ENCODE measurements at regions not wholly inside any gene's neighbourhood (a gene's known extent, or its start where the extent isn't known, plus 50 kb on each side); places are given as distances from the start of the nearest gene placed in this dataset.
A peak's percentile ranks its signal among the peaks of the same experiment; 100 is the strongest.
"Not testable (repeated sequence)": the region's sequence is repeated elsewhere in the genome, so short reads cannot be mapped to it uniquely, and the experiment has no call there.

DNA sequence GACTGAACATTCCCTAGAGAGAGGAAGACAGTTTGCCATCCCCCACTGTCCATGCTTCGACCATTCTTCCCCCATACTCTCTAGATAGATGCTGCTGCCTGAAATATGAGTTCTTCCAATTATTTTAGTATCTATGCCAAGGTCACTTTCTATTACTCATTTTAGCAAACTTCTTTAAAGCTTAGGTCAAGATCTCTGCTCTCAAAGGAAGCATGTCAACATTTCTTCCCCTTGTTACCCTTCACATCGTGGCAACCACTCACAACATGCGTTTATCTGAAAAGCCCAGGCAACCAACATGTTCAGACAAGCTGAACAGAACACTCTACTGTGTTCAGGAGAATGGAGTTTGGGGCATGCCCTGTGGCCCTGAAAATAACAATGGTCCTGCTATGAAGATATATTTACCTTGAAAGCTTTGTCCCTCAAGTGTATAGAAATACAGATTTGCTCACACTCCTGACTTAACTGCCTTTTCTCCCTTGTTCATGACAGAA lies 138.4 kb upstream of the KIF2A start:
- DNase-seq (ENCODE audit: low spot score) = no peak

- DNase-seq (ENCODE audit: low spot score) = no peak
Observed at GRCh38 chr5:62168506-62169281, 137.3 kb upstream of the KIF2A start.

- DNase-seq (ENCODE audit: low spot score) = no peak
Observed at GRCh38 chr5:62178258-62178657, 127.7 kb upstream of the KIF2A start.

GRCh38 chr5:62182802-62183201 lies 123.2 kb upstream of the KIF2A start:
- no peak for DNase-seq (ENCODE audit: low spot score)

- DNase-seq (ENCODE audit: low spot score) = no peak
Observed at GRCh38 chr5:62183727-62184126, 122.3 kb upstream of the KIF2A start.

- DNase-seq (ENCODE audit: low spot score) = no peak
Observed at GRCh38 chr5:62184444-62184843, 121.6 kb upstream of the KIF2A start.

- no peak for DNase-seq (ENCODE audit: low spot score)
Observed at GRCh38 chr5:62190173-62190572, 115.8 kb upstream of the KIF2A start.

GRCh38 chr5:62190931-62191330 lies 115.1 kb upstream of the KIF2A start:
- no peak for DNase-seq (ENCODE audit: low spot score)

DNA sequence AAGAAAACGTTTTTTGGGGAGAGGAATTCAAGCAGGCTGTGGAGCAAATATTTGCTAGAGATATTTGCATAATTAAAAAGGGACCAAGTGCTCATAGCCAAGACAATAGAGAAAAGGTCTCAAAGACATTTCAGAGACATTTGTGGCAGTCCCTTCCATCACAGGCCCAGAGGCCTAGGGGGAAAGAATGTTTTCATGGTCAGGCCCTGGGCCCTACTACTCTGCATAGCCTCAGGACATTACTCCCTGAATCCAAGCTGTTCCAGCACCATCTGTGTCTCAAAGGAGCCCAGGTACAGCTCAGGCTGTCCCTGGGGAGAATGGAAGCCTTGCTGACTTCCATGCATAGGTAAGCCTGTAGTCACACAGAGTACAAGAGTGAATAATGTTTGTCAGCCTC lies 113.0 kb upstream of the KIF2A start:
- DNase-seq (ENCODE audit: low spot score) = no peak

DNA sequence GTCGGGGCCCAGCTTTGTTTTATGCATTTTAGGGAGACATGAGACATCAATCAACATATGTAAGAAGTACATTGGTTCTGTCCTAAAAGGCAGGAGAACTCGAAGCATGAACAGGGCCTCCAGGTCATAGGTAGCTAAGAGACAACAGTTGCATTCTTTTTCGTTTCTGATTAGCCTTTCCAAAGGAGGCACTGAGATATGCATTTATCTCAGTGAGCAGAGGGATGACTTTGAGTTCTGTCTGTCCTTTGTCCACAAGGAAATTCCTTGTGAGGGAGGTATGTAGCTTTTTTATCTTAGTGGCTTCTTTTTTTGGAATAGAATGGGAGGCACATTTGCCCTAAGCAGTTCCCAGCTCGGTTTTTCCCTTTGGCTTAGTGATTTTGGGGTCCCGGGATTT lies 109.5 kb upstream of the KIF2A start:
- DNase-seq (ENCODE audit: low spot score) = not testable (repeated sequence)

GRCh38 chr5:62197697-62198096 lies 108.3 kb upstream of the KIF2A start:
- no peak for DNase-seq (ENCODE audit: low spot score)

DNA sequence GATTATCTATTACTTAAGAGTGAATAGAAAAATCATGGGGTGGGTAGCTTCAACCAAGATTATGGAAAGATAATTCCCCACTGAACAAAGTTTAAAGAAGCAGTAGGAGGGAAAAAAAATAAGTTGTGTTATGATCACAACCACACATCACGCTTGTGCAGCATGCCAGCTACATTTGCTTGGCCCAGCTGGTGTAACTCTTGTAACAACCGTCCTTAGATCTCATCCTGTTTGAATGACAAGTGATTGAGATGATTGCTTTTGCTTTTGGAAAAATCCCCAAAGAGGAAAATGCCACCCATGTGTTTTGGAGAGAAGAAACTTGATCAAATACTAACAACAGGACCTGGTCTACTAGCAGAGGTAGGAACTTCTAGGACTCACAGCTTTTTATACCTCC lies 107.6 kb upstream of the KIF2A start:
- no peak for DNase-seq (ENCODE audit: low spot score)

GRCh38 chr5:62199792-62200716 lies 106.0 kb upstream of the KIF2A start:
- no peak for DNase-seq (ENCODE audit: low spot score)

DNA sequence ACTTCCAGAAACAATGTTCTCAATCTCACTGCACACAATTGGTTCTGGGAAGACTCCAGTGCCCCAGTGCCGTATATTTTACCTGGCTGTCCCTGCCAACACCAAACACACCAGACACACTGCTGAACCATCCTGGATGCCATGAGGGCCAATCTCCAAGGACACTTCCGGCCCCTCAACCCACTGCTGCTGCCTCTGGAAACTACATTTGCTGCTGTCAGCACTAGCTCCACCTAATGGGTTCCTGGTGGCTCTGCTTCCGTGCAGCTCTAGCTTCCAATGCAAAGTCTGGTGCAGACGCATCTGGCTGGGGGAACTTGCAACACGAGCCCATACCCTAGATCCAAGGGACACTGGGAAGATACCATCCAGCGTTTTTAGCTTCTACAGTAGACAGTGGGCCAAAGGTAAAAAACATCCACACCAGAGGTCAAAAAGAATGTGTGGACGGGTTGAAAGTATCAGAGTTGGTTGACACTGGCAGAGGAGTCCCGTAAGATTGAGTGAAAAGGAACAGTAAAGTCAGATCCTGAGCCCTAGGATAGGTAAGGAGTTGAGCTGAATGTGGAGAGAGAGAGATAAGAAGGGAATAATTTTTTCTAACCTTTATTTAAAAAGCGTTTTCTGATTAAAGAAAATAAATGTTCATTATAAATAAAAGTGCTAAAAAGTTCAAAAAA lies 99.7 kb upstream of the KIF2A start:
- peak; percentile 61 for DNase-seq (ENCODE audit: low spot score)

GRCh38 chr5:62208218-62208852 lies 97.7 kb upstream of the KIF2A start:
- DNase-seq (ENCODE audit: low spot score) = peak; percentile 24

GRCh38 chr5:62211405-62211804 lies 94.6 kb upstream of the KIF2A start:
- DNase-seq (ENCODE audit: low spot score) = no peak

DNA sequence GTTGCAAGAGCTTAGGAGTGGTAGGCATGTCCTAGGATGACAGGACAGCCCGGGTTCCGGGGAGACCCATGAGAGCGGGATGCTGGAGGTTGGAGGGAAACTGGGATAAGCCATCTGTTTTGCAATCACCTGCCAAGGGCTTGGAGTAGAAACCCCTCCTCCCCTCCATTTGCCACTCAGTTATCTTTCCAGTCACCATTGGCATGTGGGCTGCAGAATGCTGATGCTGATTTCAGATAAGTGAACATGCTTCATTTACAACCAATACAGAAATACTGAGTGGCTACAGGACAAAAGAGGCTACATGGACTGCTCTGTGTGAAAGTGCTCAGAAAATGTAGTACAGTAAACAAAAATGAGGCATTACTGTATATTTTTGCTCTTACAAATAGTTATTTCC lies 93.4 kb upstream of the KIF2A start:
- DNase-seq (ENCODE audit: low spot score) = no peak

DNA sequence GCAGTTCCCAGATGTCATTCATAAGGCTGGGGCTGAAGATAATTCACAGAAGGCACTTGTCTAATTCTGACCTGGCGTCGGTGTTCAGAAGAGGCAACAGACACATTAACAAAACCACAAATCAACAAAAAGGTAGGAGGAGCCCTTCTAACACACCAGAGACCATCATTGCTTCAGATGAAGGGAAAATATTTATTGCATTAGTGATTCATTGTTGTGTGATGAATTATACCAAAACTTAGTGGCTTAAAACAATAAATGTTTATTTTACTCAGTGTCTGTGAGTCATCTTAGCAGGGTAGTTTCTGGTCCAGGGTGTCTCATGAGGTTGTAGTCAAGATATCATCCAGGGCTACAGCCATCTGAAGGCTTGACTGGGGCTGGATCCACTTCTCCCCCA lies 91.3 kb upstream of the KIF2A start:
- no peak for DNase-seq (ENCODE audit: low spot score)

DNA sequence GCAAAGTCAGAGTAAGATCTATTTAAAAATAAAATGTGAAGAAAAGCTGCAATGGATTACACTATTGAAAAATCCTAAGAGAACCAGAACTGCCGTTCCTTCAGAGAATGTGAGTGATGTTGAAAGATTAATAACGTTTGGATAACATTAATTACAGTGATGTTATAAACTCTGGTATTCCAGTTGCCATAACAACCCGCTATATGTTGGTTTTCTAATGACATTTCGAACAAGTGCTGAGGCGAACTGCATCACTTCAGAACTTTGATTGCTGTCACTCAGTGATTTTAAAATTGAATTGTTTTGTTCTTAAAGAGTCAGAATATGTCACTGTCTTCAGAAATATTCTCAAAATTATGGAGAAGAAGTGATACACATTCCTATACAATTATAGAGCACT lies 89.4 kb upstream of the KIF2A start:
- DNase-seq (ENCODE audit: low spot score) = not testable (repeated sequence)

DNA sequence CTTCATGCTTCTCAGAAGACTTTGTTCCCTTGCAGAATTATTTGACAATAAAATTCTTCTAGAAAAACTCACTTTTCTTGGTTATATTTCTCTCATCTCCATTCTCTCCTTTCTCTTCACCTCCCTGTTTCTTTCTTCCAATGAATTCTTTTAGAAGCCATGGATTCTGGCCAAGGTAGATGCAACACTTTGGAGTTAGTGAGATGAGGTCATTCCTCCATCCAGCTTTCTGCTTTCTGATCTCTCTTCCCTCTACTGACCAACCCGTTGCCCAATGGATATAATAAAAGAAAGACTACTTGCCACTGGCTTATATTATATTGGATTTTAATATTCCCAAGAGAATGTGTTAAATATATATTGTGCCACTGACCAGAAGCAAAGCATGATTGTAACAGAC lies 88.9 kb upstream of the KIF2A start:
- not testable (repeated sequence) for DNase-seq (ENCODE audit: low spot score)

DNA sequence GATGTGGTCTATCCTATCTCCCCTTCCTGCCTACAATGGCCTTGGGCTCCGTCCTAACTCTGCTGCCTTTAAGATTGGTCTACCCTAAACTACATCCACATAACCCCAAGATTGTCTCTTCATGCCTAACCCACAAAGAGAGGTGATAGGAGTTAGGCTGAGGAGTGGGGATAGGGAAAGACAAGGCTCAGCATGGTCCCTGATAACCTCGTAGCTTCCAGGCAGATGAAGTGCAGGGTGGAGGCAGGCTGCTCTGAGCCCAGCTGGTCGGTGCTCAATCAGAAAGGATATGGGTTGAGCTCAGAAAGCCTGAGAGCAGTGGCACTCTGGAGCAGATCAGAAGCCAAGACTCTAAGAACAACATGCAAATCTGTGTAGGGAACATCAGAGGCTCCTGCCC lies 87.1 kb upstream of the KIF2A start:
- DNase-seq (ENCODE audit: low spot score) = not testable (repeated sequence)

GRCh38 chr5:62221881-62222280 lies 84.1 kb upstream of the KIF2A start:
- DNase-seq (ENCODE audit: low spot score) = not testable (repeated sequence)

All from iPS-NIHi11 (cell line).